Thyroid gland (tissue), 4 donors: ENCODE measurements at regions not wholly inside any gene's neighbourhood (a gene's known extent, or its start where the extent isn't known, plus 50 kb on each side); places are given as distances from the start of the nearest gene placed in this dataset.

Experiments used
- POLR2A ChIP-seq, 2 donors: fragments of 450-650 bp; IDR thresholded peaks; one replicate each; pipeline ENCODE4 v1.6.1; 2017; ENCODE audit warnings: antibody characterized with exemption in 2 of 2, mild to moderate bottlenecking in 2 of 2, moderate library complexity in 1 of 2
- TF ChIP-seq, protein P1 (sequence below), 6 experiments: fragments of 200-600 bp in 3 of 6; fragments of 450-650 bp in 3 of 6; sonication (generic) in 3 of 6; IDR thresholded peaks; one replicate each; pipeline ENCODE4 v1.5.1; 2016 to 2019; ENCODE audit warnings: antibody characterized with exemption in 6 of 6, mild to moderate bottlenecking in 2 of 6, inconsistent platforms in 1 of 6, moderate library complexity in 1 of 6

DNA sequence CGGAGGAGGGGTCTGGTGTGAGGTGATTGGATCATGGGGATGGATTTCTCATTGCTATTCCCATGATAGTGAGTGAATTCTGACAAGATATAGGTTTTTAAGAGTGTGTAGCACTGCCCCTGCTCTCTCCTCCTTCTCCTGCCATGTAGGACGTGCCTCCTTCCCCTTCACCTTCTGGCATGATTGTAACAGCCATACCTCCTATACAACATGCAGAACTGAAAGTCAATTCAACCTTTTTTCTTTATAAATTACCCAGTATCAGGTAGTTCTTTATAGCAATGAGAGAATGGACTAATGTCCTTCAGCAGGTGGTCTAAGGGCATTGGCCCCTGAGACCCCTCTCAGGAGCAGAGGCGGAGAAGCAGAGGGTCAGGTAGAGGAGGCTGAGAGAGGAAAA lies 168.7 kb upstream of the ETV3 start:
- TF ChIP-seq, protein P1, sequence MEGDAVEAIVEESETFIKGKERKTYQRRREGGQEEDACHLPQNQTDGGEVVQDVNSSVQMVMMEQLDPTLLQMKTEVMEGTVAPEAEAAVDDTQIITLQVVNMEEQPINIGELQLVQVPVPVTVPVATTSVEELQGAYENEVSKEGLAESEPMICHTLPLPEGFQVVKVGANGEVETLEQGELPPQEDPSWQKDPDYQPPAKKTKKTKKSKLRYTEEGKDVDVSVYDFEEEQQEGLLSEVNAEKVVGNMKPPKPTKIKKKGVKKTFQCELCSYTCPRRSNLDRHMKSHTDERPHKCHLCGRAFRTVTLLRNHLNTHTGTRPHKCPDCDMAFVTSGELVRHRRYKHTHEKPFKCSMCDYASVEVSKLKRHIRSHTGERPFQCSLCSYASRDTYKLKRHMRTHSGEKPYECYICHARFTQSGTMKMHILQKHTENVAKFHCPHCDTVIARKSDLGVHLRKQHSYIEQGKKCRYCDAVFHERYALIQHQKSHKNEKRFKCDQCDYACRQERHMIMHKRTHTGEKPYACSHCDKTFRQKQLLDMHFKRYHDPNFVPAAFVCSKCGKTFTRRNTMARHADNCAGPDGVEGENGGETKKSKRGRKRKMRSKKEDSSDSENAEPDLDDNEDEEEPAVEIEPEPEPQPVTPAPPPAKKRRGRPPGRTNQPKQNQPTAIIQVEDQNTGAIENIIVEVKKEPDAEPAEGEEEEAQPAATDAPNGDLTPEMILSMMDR (IDR thresholded peaks at IDR 0.05), result no peak
- no peak for TF ChIP-seq POLR2A (IDR thresholded peaks at IDR 0.05)
